ENCODE measurements at regions not wholly inside any gene's neighbourhood (a gene's known extent, or its start where the extent isn't known, plus 50 kb on each side); places are given as distances from the start of the nearest gene placed in this dataset.

GRCh38 chr1:200330741-200331428 lies 79.0 kb downstream of the ZNF281 start:
- 52% methylated on average over 12 of the region's 15 CpGs for WGBS (ENCODE audit: insufficient coverage, low coverage, low lambda C conversion rate, missing lambda C conversion rate)
- peak in 1 of 4 donors; percentile 13 for ATAC-seq
- Histone ChIP-seq H3K4me1 (no peaks in the 10 kb centered on the region), H3K9me3 (no peaks in the 10 kb centered on the region), H3K36me3 (no peaks in the 10 kb centered on the region), H3K27ac (no peak overlapping the region), H3K27me3 (no peaks in the 10 kb centered on the region), H3K4me3 (no peak overlapping the region)
- TF ChIP-seq, protein P1, sequence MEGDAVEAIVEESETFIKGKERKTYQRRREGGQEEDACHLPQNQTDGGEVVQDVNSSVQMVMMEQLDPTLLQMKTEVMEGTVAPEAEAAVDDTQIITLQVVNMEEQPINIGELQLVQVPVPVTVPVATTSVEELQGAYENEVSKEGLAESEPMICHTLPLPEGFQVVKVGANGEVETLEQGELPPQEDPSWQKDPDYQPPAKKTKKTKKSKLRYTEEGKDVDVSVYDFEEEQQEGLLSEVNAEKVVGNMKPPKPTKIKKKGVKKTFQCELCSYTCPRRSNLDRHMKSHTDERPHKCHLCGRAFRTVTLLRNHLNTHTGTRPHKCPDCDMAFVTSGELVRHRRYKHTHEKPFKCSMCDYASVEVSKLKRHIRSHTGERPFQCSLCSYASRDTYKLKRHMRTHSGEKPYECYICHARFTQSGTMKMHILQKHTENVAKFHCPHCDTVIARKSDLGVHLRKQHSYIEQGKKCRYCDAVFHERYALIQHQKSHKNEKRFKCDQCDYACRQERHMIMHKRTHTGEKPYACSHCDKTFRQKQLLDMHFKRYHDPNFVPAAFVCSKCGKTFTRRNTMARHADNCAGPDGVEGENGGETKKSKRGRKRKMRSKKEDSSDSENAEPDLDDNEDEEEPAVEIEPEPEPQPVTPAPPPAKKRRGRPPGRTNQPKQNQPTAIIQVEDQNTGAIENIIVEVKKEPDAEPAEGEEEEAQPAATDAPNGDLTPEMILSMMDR (IDR thresholded peaks at IDR 0.05) = no peak
- no peak for TF ChIP-seq POLR2A (IDR thresholded peaks at IDR 0.05)
- DNase-seq = no peak
- intact Hi-C loops (cut with DNase I) = no loop called here

DNA sequence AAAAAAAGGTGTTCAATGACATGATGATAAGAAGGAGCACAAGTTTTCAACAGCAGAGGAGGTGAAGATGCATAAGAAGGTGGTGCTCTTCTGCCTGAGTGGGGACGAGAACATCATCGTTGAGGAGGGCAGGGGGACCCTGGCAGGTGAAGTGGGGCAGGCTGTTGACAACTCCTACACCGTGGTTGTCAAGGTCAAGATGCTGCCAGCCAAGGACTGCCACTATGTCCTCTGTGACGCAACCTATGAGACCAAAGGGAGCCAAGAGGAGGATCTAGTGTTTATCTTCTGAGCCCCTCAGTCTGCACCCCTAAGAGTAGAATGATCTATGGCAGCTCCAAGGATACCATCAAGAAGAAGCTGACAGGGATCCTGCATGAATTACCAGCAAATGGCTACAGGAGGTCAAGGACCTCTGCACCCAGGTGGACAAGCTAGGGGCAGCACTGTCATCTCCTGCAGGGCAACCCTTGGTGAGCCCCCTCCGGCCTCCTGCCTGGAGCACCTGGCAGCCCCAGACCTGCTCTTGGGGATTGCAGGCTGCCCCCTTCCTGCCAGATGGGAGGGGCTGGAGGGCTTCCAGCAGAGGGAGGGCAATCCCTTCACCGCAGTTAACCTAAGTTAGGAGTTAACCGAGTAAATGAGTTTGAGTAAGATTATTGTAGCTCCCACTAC lies 80.5 kb downstream of the ZNF281 start:
- no peaks in the 10 kb centered on the region for H3K9me3 ChIP-seq
- TF ChIP-seq, protein P1 (IDR thresholded peaks at IDR 0.05) = no peak
- TF ChIP-seq POLR2A (IDR thresholded peaks at IDR 0.05) = no peak
- no peaks in the 10 kb centered on the region for H3K4me1 ChIP-seq
- DNase-seq = no peak
- no peaks in the 10 kb centered on the region for H3K27me3 ChIP-seq
- intact Hi-C loops (cut with DNase I) = no loop called here
- ATAC-seq = peak in 1 of 4 donors; percentile 21
- no peak overlapping the region for H3K4me3 ChIP-seq
- H3K36me3 ChIP-seq = no peaks in the 10 kb centered on the region
- 81% methylated on average over 6 of the region's 7 CpGs for WGBS (ENCODE audit: insufficient coverage, low coverage, low lambda C conversion rate, missing lambda C conversion rate)
- no peak overlapping the region for H3K27ac ChIP-seq

- intact Hi-C loops (cut with DNase I) = no loop called here
- Histone ChIP-seq H3K4me1 (no peaks in the 10 kb centered on the region), H3K36me3 (no peaks in the 10 kb centered on the region), H3K27ac (no peak overlapping the region), H3K4me3 (no peak overlapping the region), H3K27me3 (no peaks in the 10 kb centered on the region), H3K9me3 (no peaks in the 10 kb centered on the region)
- TF ChIP-seq, protein P1 (IDR thresholded peaks at IDR 0.05) = no peak
- TF ChIP-seq POLR2A (IDR thresholded peaks at IDR 0.05) = no peak
- DNase-seq (no peak), ATAC-seq (no peak)
- WGBS (ENCODE audit: insufficient coverage, low coverage, low lambda C conversion rate, missing lambda C conversion rate) = 82% methylated on average over 2 of the region's 2 CpGs
These were observed 81.5 kb downstream of the ZNF281 start for GRCh38 chr1:200328379-200328778.

- Histone ChIP-seq H3K4me1 (no peaks in the 10 kb centered on the region), H3K4me3 (no peak overlapping the region), H3K36me3 (no peaks in the 10 kb centered on the region), H3K9me3 (no peaks in the 10 kb centered on the region), H3K27me3 (no peaks in the 10 kb centered on the region), H3K27ac (no peak overlapping the region)
- TF ChIP-seq, protein P1 (IDR thresholded peaks at IDR 0.05) = no peak
- TF ChIP-seq POLR2A (IDR thresholded peaks at IDR 0.05) = no peak
- DNase-seq (no peak), ATAC-seq (no peak)
- WGBS (ENCODE audit: insufficient coverage, low coverage, low lambda C conversion rate, missing lambda C conversion rate) = 88% methylated on average over 2 of the region's 2 CpGs
- intact Hi-C loops (cut with DNase I) = no loop called here
These were observed 85.9 kb downstream of the ZNF281 start for GRCh38 chr1:200323856-200324400.

Data from right lobe of liver (tissue), 6 donors.